AG20443 (cell line): ENCODE measurements at regions not wholly inside any gene's neighbourhood (a gene's known extent, or its start where the extent isn't known, plus 50 kb on each side); places are given as distances from the start of the nearest gene placed in this dataset.

Source experiments
- DNase-seq: peaks from one replicate; pipeline ENCODE4 v3.0.0; 2012; ENCODE audit warnings: low spot score, mixed read lengths

DNA sequence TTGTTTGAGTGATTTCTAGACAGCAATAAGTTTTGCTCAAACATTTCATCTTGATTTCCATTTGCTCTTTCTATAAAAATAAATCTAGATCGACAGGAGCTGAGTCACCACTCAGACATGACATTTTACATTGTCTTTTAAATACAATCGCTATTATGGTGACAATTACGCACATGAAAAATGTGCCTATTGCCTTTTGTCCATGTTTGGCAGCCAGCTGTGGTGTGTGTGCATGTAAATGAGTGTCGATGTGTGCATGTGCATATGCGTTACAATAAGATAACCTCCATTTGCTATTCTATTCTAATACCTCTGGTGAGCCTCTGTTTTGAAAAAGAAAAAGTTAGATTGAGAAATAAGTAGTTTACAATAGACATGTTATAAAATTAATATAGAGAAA, 89.7 kb upstream of the GRM7 start:
- no peak for DNase-seq

DNA sequence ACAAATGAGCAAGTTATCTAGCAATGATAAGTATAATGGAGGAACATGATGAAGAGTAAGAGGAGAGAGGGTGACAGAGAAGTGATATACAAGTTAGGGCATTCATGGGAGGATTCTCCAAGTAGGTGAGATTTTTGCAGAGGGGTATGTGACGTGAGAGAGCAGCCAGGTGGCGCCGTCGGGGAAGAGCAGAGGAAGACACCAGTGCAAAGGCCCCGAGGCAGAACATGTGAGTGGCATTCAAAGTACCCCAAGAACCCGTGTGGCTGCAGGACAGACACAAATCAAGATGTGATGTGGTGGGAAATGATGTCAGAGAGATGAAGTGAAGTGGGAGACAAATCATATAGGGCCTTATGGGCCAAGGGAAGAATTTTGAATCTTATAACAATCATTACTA, 81.8 kb upstream of the GRM7 start:
- no peak for DNase-seq

DNA sequence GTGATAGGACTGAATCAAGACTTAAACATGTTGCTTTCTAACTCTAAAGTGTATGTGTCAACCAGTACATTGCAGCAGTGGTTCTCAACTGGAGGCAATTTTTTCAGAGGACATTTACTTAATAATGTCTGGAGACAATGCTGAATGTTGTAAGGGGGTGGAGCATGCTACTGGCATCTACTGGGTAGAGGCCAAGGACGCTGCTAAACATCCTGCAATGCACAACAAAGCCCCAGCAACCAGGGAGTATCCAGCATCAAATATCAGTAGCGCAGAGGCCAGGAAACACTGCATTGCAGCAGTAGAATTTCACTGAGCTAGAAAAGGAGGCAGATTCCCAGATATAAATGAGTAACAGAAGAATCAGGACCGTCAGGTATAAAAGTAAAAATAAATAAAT, 79.8 kb upstream of the GRM7 start:
- no peak for DNase-seq

DNA sequence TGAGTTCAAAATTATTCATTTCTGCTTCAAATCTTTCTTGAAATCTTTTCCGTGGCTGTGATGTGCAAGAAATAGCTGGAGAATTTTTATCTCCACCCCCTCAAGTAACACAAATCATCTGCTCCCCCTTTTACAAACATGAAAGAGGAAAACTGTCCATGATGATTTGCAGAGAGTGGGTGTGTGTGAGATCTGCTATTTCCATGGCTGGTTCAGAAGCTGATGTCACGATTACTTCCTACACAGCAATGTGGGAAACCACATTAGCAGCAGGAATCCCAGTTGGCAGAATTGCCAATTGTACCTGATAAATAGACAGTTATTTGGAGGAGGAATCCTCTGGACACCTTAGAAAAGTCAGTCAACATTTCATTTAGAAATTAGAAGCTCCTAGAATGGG, 75.2 kb upstream of the GRM7 start:
- DNase-seq = no peak

DNA sequence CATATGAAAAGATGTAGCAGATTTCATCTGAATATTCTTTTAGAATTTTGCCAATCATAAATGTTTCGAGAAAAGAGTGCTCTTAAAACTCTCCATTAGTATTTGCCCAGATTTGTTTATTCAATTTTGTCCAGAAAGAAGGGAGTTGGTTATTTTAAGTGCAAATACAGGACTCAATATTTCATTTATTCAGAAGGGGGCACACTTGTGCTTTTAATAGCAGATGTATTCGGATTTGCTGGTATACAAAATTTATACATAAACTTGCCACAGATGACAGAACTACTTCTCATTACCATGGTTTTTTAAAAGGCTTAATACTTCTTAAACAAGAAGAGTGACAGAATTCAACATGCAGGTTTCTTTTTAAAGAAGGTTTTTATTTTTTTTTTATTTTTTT, 69.8 kb upstream of the GRM7 start:
- DNase-seq = no peak

DNA sequence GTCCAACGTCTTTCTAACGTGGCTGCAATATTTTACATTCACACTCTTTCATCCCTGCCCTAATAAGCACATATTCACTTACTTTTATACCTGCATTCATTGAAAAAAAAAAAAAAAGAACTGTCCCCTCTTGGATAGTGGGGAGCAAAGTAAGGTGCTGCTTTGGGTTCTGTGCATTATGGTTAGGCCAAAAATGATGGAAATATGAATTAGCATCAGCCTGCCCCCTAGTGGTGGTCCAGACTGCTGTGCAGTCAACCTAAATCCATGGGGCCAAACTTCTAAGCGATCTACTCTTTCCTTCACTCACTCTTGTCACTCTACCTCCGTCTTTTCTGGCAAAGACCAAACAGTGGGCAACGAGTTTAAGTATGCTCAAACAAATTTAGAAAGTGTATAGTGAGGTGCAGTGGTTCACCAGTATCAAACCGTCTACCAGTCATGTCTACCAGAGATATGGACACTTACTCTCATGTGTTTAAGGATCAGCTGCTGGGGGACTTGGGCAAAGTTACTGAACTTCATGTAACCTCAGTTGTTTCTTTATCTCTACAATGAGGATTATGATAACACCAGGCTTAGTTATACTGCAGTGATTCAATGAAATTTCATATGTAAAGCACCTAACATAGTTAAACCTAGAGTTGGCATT, 61.5 kb upstream of the GRM7 start:
- peak; percentile 29 for DNase-seq

DNA sequence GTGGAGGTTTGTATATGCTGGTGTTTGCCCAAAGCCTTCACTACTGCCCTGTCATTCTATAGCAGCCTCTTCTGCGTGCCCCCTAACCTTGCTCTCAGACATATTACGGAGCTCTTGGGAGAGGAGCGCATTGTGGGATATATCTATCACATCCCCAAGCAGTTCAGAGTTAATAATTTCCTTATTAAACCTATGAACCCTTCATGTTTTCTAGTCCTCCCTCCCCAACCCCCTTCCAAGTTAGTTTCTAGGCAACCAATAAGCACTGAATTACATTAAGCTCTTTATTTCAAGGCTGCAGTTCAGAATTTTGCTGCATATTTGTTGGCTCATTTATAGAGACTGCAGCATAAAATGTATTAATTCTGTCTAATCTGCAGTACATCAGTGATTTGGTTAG, 57.3 kb upstream of the GRM7 start:
- DNase-seq = no peak

DNA sequence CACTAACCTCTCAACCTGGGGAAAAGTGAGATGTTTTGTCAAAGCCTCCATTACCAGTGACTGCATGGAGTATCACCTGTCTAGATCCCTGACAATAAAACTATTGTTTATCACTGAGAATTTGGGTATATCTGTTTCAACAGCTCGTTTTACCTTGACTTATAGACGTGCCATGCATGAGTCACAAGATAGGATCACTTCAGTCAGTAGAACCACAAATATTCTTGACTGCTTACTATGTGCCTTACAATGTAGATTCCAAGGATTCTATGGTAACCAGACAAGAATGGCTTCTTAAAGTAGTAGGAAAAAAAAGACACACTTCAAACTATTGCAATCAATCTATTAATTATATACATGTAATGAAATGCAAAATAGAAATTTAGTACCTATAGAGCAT, 55.7 kb upstream of the GRM7 start:
- no peak for DNase-seq

DNA sequence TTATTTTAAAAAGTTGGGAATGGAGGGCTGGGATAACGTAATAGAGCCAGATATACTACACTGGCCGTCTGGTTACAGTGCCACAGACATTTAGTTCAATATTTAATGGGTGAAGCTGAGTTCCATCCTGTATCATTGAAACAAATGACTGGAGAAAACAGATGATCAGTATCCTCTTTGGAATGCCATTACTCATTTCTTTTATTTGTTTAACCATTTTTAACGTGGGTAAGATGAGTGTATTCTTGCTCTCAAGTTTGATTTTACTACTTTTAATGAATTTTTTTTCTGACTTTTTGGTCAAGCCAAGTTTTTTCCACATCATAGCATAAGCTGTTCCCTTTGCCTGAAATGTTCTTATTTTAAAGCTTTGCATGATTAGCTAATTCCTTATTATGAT, 53.9 kb upstream of the GRM7 start:
- no peak for DNase-seq

DNA sequence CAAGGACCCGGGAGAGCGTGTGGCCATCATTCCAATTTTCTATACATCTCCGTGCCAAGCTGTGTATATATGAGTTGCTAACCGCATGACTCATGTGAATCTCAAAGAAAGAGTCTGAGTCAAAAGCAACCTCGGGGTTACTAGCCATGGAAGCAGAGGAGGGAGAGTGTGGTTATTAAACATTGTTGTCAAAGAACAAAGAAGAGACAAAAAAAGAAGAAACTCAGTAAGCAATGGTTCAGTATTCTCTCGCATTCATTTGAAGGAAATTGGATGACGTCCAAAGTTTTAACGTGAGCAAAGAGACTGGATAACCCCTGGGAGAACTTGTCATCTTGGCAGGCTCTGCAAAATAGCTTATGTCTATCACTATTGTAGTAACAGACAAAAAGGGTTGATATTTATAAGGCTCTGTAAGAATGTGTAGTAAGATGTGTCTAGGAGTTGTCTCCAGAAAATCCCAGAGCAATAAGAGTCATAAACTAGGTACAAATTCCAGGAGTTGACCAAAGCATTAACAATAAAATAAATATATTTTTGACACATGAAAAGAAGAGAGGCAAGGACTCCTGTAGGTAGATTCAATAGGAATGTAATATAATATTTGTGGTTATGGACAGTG, 52.8 kb upstream of the GRM7 start:
- DNase-seq = no peak

DNA sequence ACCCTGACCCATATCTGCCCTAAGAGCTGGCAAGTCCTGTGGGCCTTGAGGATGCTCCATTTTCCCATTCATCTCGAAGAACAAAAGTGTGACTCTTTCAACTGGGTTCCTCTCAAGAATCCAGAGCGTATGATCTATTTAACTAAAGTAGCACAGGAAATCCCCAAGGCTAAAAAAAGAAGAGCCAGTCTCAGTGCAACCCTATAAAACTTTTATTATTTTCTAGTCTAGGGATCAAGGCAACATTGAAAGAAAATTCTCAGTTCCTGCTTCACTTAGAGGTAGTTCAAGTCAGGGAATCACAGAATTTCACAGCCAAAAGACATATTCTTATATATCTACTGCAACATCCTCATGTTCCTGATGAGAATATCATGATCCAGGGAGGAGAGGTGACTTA, 51.6 kb upstream of the GRM7 start:
- no peak for DNase-seq
